Activated CD4-positive, alpha-beta memory T cell treated with anti-CD3 and anti-CD28 coated beads for 36 hours (primary cell): ENCODE measurements at regions not wholly inside any gene's neighbourhood (a gene's known extent, or its start where the extent isn't known, plus 50 kb on each side); places are given as distances from the start of the nearest gene placed in this dataset.

Source experiments
- CTCF ChIA-PET: fragments of 350-600 bp; sonication (Branson Sonifier 250); formaldehyde crosslinking; loops from one replicate; lab custom pipeline; 2021; ENCODE audit warnings: antibody characterized with exemption, inconsistent platforms; lab: Charles Lee
- POLR2A ChIA-PET: fragments of 350-600 bp; sonication (Branson Sonifier 250); formaldehyde crosslinking; loops from one replicate; lab custom pipeline; 2021; ENCODE audit warnings: antibody characterized with exemption; lab: Charles Lee
- DNase-seq: peaks from one replicate; pipeline ENCODE4 v3.0.0-alpha.2; 2020
- H3K27ac Mint-ChIP-seq: one replicate; pipeline ENCODE4 v1.8.0; 2021; ENCODE audit warnings: mixed read lengths
- H3K27me3 Mint-ChIP-seq: one replicate; pipeline ENCODE4 v1.8.0; 2021; ENCODE audit warnings: mixed read lengths
- H3K36me3 Mint-ChIP-seq: one replicate; pipeline ENCODE4 v1.8.0; 2021; ENCODE audit warnings: mixed read lengths
- H3K4me1 Mint-ChIP-seq: one replicate; pipeline ENCODE4 v1.8.0; 2021; ENCODE audit warnings: low read depth, mixed read lengths
- H3K4me3 Mint-ChIP-seq: one replicate; pipeline ENCODE4 v1.8.0; 2021; ENCODE audit warnings: mild to moderate bottlenecking, mixed read lengths
- H3K9me3 Mint-ChIP-seq: one replicate; pipeline ENCODE4 v1.8.0; 2021; ENCODE audit warnings: mixed read lengths
- intact Hi-C: fragments of 100-400 bp; cut with micrococcal nuclease; formaldehyde crosslinking; loops from one replicate; pipeline ENCODE4 v1.15.1; 2023

DNA sequence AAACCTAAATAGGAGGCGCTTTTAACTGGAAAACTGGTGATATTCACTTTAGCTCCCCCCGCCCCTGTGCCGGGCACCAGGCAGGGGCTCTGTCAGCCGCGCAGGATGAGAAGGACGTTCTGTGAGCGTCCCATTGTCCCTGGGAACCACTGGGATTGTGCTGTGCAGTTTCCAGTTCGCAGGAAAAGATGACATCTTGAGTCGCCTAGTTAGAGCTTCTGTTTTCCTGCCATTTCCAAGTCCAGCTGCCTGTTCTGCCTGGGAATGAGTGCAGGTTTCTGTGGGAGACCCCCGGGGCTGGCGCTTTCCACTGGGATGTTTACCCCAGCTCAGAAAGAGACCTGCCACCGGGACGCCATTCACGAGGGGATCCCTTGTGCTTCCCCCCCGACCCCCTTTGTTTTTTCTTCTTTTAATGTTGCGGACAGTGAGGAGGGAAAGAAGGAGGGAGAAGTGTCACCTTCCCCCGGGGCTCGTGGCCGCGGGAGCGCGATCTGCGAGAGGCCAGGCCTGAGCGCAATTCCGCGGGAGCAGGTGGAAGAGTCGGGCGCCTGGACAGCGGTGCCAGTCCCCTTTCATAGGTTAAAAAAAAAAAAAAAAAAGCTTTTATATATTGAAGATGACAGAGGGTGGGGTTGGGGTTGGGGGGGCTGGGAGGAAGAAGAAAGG, 121.5 kb downstream of the RMI1 start:
- CTCF ChIA-PET = no interaction called here
- peaks cover 1% of the 10 kb centered on the region for H3K4me1 Mint-ChIP-seq
- H3K4me3 Mint-ChIP-seq = no peak overlapping the region
- peaks cover 2% of the 10 kb centered on the region for H3K36me3 Mint-ChIP-seq
- POLR2A ChIA-PET = no interaction called here
- H3K27ac Mint-ChIP-seq = no peak overlapping the region
- no peak for DNase-seq
- peaks cover 4% of the 10 kb centered on the region for H3K9me3 Mint-ChIP-seq
- intact Hi-C loops = no loop called here
- peaks cover 15% of the 10 kb centered on the region for H3K27me3 Mint-ChIP-seq

GRCh38 chr9:84103651-84104377, 123.2 kb downstream of the RMI1 start:
- peaks cover 15% of the 10 kb centered on the region for H3K27me3 Mint-ChIP-seq
- DNase-seq = no peak
- H3K4me1 Mint-ChIP-seq = peaks cover 17% of the 10 kb centered on the region
- intact Hi-C loops = no loop called here
- CTCF ChIA-PET = no interaction called here
- POLR2A ChIA-PET = no interaction called here
- no peak overlapping the region for H3K27ac Mint-ChIP-seq
- H3K36me3 Mint-ChIP-seq = peaks cover 2% of the 10 kb centered on the region
- H3K9me3 Mint-ChIP-seq = peaks cover 4% of the 10 kb centered on the region
- H3K4me3 Mint-ChIP-seq = no peak overlapping the region

GRCh38 chr9:84107081-84107480, 126.5 kb downstream of the RMI1 start:
- POLR2A ChIA-PET = no interaction called here
- Mint-ChIP-seq H3K4me1 (peaks cover 17% of the 10 kb centered on the region), H3K27ac (no peak overlapping the region), H3K4me3 (no peak overlapping the region), H3K36me3 (peaks cover 2% of the 10 kb centered on the region), H3K27me3 (peaks cover 13% of the 10 kb centered on the region), H3K9me3 (peaks cover 4% of the 10 kb centered on the region)
- CTCF ChIA-PET = interaction anchor here (1.2 kb wide), 1 partner anchor 66 kb away, joined by 3 read pairs; no protein-coding TSS in a partner anchor
- intact Hi-C loops = no loop called here
- DNase-seq = no peak

DNA sequence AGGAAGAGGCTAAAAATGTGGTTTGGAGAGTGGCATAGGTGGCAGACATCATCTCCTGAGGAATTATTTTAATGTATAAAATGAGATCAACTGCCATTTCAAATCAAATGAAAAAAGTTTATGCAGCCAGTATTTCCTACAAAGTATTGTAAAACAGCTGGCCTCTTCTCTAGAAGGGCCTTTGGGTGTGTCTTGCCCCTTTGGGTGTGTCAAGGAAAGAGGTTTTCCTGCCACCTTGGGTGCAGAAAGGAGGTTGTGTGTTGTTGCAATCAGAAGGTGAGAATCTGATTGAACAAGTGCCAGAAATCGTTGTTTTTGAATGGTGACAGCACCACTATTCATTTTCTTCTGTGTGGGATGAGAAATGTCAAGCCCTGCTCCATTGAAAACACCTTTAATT, 127.4 kb downstream of the RMI1 start:
- peaks cover 8% of the 10 kb centered on the region for H3K27me3 Mint-ChIP-seq
- intact Hi-C loops = no loop called here
- H3K4me1 Mint-ChIP-seq = peaks cover 17% of the 10 kb centered on the region
- no peak overlapping the region for H3K27ac Mint-ChIP-seq
- no peak for DNase-seq
- no peak overlapping the region for H3K4me3 Mint-ChIP-seq
- H3K36me3 Mint-ChIP-seq = peaks cover 2% of the 10 kb centered on the region
- ChIA-PET POLR2A (no interaction called here), CTCF (no interaction called here)
- peaks cover 4% of the 10 kb centered on the region for H3K9me3 Mint-ChIP-seq

DNA sequence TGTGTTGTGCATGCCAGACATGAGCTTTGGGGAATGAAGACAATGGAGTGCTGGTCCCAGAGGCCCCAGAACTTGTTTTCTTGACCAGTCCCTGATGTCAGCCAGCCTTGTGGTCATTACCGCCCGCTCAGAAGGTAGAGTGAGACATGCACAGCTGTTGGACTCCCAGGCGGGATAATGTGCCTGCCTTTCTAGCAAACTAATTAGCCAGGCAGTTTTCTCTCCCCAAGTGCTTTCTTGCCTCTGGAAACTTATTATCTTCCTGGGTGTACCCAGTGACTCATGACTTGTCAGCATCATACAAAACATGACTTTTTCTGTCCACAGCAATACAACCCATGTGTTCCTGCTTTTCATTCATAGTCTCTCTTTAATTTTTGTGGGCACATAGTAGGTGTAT, 131.1 kb downstream of the RMI1 start:
- H3K4me1 Mint-ChIP-seq = peaks cover 17% of the 10 kb centered on the region
- H3K4me3 Mint-ChIP-seq = no peak overlapping the region
- no peak for DNase-seq
- H3K27me3 Mint-ChIP-seq = peaks cover 7% of the 10 kb centered on the region
- H3K27ac Mint-ChIP-seq = no peak overlapping the region
- peaks cover 2% of the 10 kb centered on the region for H3K36me3 Mint-ChIP-seq
- peaks cover 16% of the 10 kb centered on the region for H3K9me3 Mint-ChIP-seq
- ChIA-PET POLR2A (no interaction called here), CTCF (no interaction called here)
- intact Hi-C loops = no loop called here

- ChIA-PET POLR2A (no interaction called here), CTCF (no interaction called here)
- Mint-ChIP-seq H3K27ac (no peak overlapping the region), H3K9me3 (peaks cover 9% of the 10 kb centered on the region), H3K27me3 (peaks cover 23% of the 10 kb centered on the region), H3K4me3 (no peak overlapping the region), H3K36me3 (peaks cover 5% of the 10 kb centered on the region), H3K4me1 (no peaks in the 10 kb centered on the region)
- no peak for DNase-seq
- intact Hi-C loops = no loop called here
Measured at GRCh38 chr9:84121991-84122523, 141.5 kb downstream of the RMI1 start.

GRCh38 chr9:84122572-84122971, 142.0 kb downstream of the RMI1 start:
- Mint-ChIP-seq H3K4me3 (no peak overlapping the region), H3K36me3 (peaks cover 3% of the 10 kb centered on the region), H3K4me1 (no peaks in the 10 kb centered on the region), H3K9me3 (peaks cover 5% of the 10 kb centered on the region), H3K27me3 (peaks cover 19% of the 10 kb centered on the region), H3K27ac (no peak overlapping the region)
- DNase-seq = no peak
- intact Hi-C loops = no loop called here
- ChIA-PET POLR2A (no interaction called here), CTCF (no interaction called here)

DNA sequence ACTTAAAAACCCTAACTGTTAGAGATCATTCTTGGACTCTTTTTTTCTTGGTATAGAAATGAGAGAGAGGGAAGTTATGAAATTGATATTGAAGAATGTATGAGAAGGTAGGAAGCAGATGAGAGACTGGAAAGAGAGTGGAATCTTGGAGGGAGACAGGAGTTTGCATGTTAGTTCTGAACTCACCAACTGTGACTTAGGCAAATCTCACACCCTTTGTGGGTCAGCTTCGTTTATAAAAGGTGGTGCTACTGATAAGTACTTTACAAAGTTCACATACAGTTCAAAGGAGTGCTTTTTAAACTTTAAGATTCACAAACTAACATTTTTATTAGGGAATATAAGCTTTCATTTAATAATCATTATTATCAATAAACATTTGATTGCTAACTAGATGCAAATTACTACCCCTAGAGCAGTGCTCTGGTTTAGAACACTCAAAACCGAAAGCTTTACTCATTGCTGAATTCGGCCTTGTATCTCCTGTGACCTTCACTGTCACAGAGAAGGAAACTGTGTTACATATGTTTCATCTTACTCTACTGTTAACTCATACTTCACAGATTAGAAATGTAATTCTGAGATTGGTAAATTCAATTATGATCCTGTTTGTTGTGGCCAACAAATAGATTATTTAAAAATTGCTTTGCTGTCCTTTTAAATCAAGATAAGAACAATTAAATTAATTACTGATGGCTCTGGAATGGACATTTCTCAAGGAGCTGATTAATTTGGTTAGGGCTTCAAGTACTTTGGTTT, 143.2 kb downstream of the RMI1 start:
- ChIA-PET CTCF (no interaction called here), POLR2A (no interaction called here)
- Mint-ChIP-seq H3K4me3 (no peak overlapping the region), H3K36me3 (peaks cover 2% of the 10 kb centered on the region), H3K4me1 (no peaks in the 10 kb centered on the region), H3K27me3 (peaks cover 14% of the 10 kb centered on the region), H3K27ac (no peak overlapping the region), H3K9me3 (no peaks in the 10 kb centered on the region)
- no peak for DNase-seq
- intact Hi-C loops = no loop called here

GRCh38 chr9:84125046-84125445, 144.4 kb downstream of the RMI1 start:
- CTCF ChIA-PET = no interaction called here
- Mint-ChIP-seq H3K27me3 (peaks cover 11% of the 10 kb centered on the region), H3K36me3 (no peaks in the 10 kb centered on the region), H3K4me1 (no peaks in the 10 kb centered on the region), H3K4me3 (no peak overlapping the region), H3K9me3 (no peaks in the 10 kb centered on the region), H3K27ac (no peak overlapping the region)
- POLR2A ChIA-PET = no interaction called here
- intact Hi-C loops = no loop called here
- DNase-seq = no peak

DNA sequence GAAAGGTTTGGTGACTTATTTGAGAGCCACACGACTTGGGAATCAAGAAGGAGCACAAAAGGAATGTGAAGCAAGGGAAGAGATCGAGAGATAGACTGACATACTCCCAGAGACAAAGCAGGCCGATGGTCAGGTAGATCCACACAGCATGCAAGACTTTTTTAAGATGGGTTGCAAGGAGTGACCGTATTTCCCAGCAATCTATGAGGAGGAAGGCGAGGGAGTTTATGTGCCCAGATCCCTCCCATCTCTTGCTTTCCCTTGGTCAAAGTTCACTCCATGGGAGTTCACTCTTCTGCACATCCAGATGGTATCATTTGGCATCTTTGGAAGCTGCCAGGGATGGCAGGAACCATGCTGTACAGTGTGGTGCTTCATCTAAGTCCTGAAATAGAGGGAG, 148.9 kb downstream of the RMI1 start:
- H3K9me3 Mint-ChIP-seq = no peaks in the 10 kb centered on the region
- POLR2A ChIA-PET = no interaction called here
- H3K36me3 Mint-ChIP-seq = no peaks in the 10 kb centered on the region

DNA sequence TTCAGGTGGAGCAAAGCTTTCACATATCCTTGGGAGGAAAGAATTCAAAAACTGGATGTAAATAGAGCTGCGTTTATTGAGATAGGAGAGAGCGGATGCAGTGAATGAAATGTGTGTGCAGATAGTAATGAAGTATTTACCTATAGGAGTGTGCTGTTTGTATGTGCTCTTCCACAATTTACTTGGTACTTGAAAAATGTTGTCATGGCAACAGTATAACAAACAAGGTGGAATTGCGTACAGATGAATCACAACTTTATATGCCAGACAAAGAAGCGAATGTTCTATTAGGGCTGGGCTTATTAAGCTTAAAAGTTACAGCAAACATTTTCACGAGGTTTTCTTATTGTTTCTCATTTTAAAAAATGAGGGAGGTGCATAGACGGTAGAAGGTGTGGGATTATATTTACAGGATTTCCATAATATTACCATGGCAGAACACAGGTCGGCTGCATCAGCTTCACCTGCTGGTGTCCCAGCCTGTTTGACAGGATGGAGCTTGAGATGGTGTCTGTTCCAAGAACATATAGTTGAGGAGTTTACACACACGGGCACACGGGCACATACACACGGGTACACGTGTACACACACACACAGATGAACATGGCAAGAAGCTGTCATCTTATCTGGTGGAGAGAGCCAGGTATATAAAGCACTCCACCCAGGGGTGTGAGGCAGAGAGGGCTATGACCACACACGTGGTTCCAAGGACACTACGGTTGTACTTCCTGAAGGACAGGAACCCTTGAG, 155.7 kb downstream of the RMI1 start:
- peaks cover 5% of the 10 kb centered on the region for H3K4me1 Mint-ChIP-seq
- ChIA-PET CTCF (interaction anchor here (1.4 kb wide), 1 partner anchor 36 kb away, joined by 4 read pairs; no protein-coding TSS in a partner anchor), POLR2A (no interaction called here)
- H3K27me3 Mint-ChIP-seq = peaks cover 26% of the 10 kb centered on the region
- no peak for DNase-seq
- no peaks in the 10 kb centered on the region for H3K36me3 Mint-ChIP-seq
- H3K27ac Mint-ChIP-seq = no peak overlapping the region
- H3K4me3 Mint-ChIP-seq = no peak overlapping the region
- intact Hi-C loops = no loop called here
- no peaks in the 10 kb centered on the region for H3K9me3 Mint-ChIP-seq

More for the DNA sequence above, 148.9 kb downstream of the RMI1 start:
- H3K4me3 Mint-ChIP-seq = no peak overlapping the region
- CTCF ChIA-PET = no interaction called here
- DNase-seq = no peak
- H3K4me1 Mint-ChIP-seq = no peaks in the 10 kb centered on the region
- no peak overlapping the region for H3K27ac Mint-ChIP-seq
- H3K27me3 Mint-ChIP-seq = peaks cover 6% of the 10 kb centered on the region
- intact Hi-C loops = no loop called here
